HG03196 (cell line): ENCODE measurements at regions not wholly inside any gene's neighbourhood (a gene's known extent, or its start where the extent isn't known, plus 50 kb on each side); places are given as distances from the start of the nearest gene placed in this dataset.
"Not testable (repeated sequence)": the region's sequence is repeated elsewhere in the genome, so short reads cannot be mapped to it uniquely, and the experiment has no call there.

Experiments
- ATAC-seq: cut with Tn5 transposase; IDR thresholded peaks from one replicate; pipeline ENCODE4 v1.9.1; 2021; ENCODE audit not compliant: unreplicated experiment

- no peak for ATAC-seq
Observed at GRCh38 chr4:24369507-24370029, 214.8 kb downstream of the DHX15 start.

- no peak for ATAC-seq
Observed at GRCh38 chr4:24368801-24369200, 215.6 kb downstream of the DHX15 start.

GRCh38 chr4:24364852-24365251 lies 219.5 kb downstream of the DHX15 start:
- ATAC-seq: no peak

GRCh38 chr4:24364249-24364648 lies 220.1 kb downstream of the DHX15 start:
- ATAC-seq: no peak

GRCh38 chr4:24363751-24364150 lies 220.6 kb downstream of the DHX15 start:
- ATAC-seq: no peak

- ATAC-seq: no peak
Observed at GRCh38 chr4:24352112-24352511, 232.2 kb downstream of the DHX15 start.

GRCh38 chr4:24349168-24349996 lies 235.0 kb downstream of the DHX15 start:
- not testable (repeated sequence) for ATAC-seq

GRCh38 chr4:24339260-24339659 lies 245.1 kb downstream of the DHX15 start:
- no peak for ATAC-seq

- no peak for ATAC-seq
Observed at GRCh38 chr4:24337451-24338190, 246.7 kb downstream of the DHX15 start.

GRCh38 chr4:24335616-24336015 lies 248.7 kb downstream of the DHX15 start:
- ATAC-seq: no peak

GRCh38 chr4:24334906-24335305 lies 249.4 kb downstream of the DHX15 start:
- no peak for ATAC-seq

GRCh38 chr4:24330573-24330972 lies 253.8 kb downstream of the DHX15 start:
- ATAC-seq: no peak

- ATAC-seq: no peak
Observed at GRCh38 chr4:24330172-24330571, 254.2 kb downstream of the DHX15 start.

GRCh38 chr4:24328711-24329110 lies 255.6 kb downstream of the DHX15 start:
- no peak for ATAC-seq

GRCh38 chr4:24328310-24328709 lies 256.0 kb downstream of the DHX15 start:
- no peak for ATAC-seq

GRCh38 chr4:24322995-24323394 lies 261.4 kb downstream of the DHX15 start:
- no peak for ATAC-seq

- no peak for ATAC-seq
Observed at GRCh38 chr4:24322511-24322910, 261.8 kb downstream of the DHX15 start.

GRCh38 chr4:24321616-24322015 lies 262.7 kb downstream of the DHX15 start:
- ATAC-seq: no peak

- no peak for ATAC-seq
Observed at GRCh38 chr4:24321131-24321530, 263.2 kb downstream of the DHX15 start.

GRCh38 chr4:24319387-24319786 lies 265.0 kb downstream of the DHX15 start:
- ATAC-seq: no peak

- ATAC-seq: no peak
Observed at GRCh38 chr4:24315056-24315455, 269.3 kb downstream of the DHX15 start.
